AG04450 (cell line): ENCODE measurements at regions not wholly inside any gene's neighbourhood (a gene's known extent, or its start where the extent isn't known, plus 50 kb on each side); places are given as distances from the start of the nearest gene placed in this dataset.

Experiments used
- CTCF ChIA-PET: fragments of 300-600, 350-600 bp; formaldehyde crosslinking; extraction: SDS; loops from one replicate; lab custom pipeline; 2022; ENCODE audit warnings: antibody characterized with exemption, inconsistent platforms; lab: Charles Lee
- POLR2A ChIA-PET: fragments of 350-600 bp; formaldehyde crosslinking; extraction: SDS; loops from one replicate; lab custom pipeline; 2021; ENCODE audit warnings: antibody characterized with exemption, inconsistent platforms; lab: Yijun Ruan, JAX
- DNase-seq: peaks from one replicate; pipeline ENCODE4 v3.0.0-alpha.2; 2011; ENCODE audit warnings: low read depth, low spot score
- H3K27ac ChIP-seq: one replicate; pipeline ENCODE4 v1.5.1; 2012; ENCODE audit warnings: low read depth, low read length, control low read depth
- H3K27me3 ChIP-seq: one replicate; pipeline ENCODE4 v1.6.0; 2012; ENCODE audit warnings: low read length; ENCODE audit not compliant: control insufficient read depth, insufficient read depth
- H3K4me3 ChIP-seq: 2 replicates; pipeline ENCODE4 v1.5.1; 2011; ENCODE audit warnings: mild to moderate bottlenecking, low read depth, low read length, control low read depth
- H3K9me3 ChIP-seq: 2 replicates; pipeline ENCODE4 v1.5.1; 2012; ENCODE audit warnings: low read length; ENCODE audit not compliant: control insufficient read depth, insufficient read depth
- TF ChIP-seq, protein P1 (sequence below): IDR thresholded peaks from 2 replicates; pipeline ENCODE4 v1.5.1; 2011; ENCODE audit warnings: low read depth, low read length, control low read depth, inconsistent platforms

DNA sequence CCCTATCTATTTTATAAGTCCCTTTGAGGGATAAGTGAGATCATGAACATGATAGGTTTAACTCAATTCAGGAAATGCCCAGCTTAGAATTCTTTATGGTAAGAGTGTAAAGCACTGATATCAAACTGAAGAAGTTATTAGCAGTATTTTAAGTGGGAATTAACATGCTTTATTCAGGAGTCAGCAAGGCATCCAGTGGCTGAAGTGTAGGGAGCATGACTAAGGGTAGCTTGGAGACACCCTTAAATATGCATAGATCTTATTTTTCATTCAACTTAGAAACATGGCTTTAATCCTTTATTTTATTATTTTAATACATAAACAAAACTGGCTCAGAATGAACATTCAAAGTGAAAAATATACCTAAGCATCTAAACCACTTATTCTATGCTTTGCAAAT lies 158.3 kb upstream of the LPP start:
- Histone ChIP-seq H3K9me3 (no peaks in the 10 kb centered on the region), H3K4me3 (no peak overlapping the region), H3K27ac (no peak overlapping the region), H3K27me3 (no peaks in the 10 kb centered on the region)
- CTCF ChIA-PET: no interaction called here
- POLR2A ChIA-PET: no interaction called here
- no peak for DNase-seq
- TF ChIP-seq, protein P1, sequence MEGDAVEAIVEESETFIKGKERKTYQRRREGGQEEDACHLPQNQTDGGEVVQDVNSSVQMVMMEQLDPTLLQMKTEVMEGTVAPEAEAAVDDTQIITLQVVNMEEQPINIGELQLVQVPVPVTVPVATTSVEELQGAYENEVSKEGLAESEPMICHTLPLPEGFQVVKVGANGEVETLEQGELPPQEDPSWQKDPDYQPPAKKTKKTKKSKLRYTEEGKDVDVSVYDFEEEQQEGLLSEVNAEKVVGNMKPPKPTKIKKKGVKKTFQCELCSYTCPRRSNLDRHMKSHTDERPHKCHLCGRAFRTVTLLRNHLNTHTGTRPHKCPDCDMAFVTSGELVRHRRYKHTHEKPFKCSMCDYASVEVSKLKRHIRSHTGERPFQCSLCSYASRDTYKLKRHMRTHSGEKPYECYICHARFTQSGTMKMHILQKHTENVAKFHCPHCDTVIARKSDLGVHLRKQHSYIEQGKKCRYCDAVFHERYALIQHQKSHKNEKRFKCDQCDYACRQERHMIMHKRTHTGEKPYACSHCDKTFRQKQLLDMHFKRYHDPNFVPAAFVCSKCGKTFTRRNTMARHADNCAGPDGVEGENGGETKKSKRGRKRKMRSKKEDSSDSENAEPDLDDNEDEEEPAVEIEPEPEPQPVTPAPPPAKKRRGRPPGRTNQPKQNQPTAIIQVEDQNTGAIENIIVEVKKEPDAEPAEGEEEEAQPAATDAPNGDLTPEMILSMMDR: no peak

DNA sequence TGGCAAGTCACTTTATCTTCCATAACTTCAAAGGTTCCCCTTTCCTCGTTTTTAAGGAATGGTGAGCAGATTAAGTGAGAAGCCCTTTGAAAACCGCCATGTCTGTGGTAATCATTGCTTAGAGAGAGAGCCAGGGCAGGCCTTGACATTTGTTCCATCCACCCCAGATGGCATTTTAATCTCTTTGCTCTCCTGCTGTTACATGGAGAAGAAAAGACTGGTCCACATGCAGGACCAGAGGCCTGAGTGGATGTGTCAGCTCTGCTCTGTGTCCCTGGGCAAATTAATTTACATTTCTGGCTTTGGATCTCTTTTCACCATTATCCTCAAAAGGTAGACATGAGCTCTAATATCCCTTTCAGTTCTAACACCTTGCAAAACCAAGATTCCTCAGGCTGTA lies 157.3 kb upstream of the LPP start:
- no peaks in the 10 kb centered on the region for H3K9me3 ChIP-seq
- CTCF ChIA-PET: no interaction called here
- H3K27ac ChIP-seq: no peak overlapping the region
- H3K27me3 ChIP-seq: no peaks in the 10 kb centered on the region
- TF ChIP-seq, protein P1: no peak
- no peak overlapping the region for H3K4me3 ChIP-seq
- no peak for DNase-seq
- POLR2A ChIA-PET: no interaction called here

DNA sequence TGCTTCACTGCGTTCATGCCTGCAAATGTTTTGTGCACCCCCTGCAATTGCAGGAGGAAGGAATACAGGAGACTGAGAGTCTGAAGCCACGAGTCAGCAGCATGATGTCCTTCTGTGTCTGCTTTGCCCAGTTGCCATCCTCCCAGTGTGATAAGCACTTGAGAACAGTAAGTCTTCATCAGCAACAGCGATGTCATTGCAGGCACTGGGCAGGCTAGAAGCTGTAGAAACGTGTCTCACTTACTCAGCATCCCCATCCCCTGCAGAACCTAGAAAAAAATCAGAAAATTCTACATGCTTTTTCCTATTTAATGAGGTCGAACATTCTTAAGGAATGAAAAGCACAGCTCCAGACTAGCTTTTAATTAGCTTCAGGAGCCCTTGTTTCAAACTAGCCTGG lies 156.5 kb upstream of the LPP start:
- H3K27ac ChIP-seq: no peak overlapping the region
- CTCF ChIA-PET: interaction anchor here (1.6 kb wide), 1 partner anchor 257 kb away, joined by 6 read pairs; no protein-coding TSS in a partner anchor

DNA sequence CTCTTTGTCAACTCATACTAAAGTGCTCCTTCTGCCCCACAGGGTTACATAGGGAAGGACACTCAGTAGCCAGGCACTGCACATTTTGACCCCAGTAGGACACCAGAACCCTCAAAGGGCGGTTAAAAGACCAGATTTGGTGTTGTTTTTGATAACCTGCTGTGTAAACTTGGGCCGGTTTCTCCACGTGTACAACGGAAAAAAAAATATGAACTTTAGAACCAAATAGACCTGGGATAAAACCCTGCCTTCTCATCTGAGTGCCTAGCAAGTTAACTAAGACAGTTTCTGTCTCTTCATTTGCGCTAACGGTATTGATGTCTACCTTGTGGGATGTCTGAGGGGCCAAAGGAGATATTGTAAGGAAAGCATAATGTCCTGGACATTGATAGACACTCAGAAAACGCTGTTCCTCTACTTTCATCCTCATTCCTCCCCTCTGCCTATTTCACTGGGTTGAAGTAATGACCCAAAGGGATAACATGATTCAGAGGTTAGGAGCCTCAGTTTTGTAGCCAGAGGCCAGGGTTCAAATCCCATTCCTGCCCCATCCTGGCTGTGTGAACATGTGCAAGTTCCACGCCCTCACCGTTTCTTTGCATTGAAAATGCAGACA lies 155.9 kb upstream of the LPP start:
- Histone ChIP-seq H3K27me3 (no peaks in the 10 kb centered on the region), H3K27ac (no peak overlapping the region), H3K4me3 (no peak overlapping the region), H3K9me3 (no peaks in the 10 kb centered on the region)
- TF ChIP-seq, protein P1: no peak
- ChIA-PET CTCF (interaction anchor here (1.6 kb wide), 1 partner anchor 258 kb away, joined by 6 read pairs; no protein-coding TSS in a partner anchor), POLR2A (no interaction called here)
- no peak for DNase-seq

More for the DNA sequence above, 156.5 kb upstream of the LPP start:
- no peaks in the 10 kb centered on the region for H3K27me3 ChIP-seq
- POLR2A ChIA-PET: no interaction called here
- no peak overlapping the region for H3K4me3 ChIP-seq
- H3K9me3 ChIP-seq: no peaks in the 10 kb centered on the region
- TF ChIP-seq, protein P1: no peak
- no peak for DNase-seq

DNA sequence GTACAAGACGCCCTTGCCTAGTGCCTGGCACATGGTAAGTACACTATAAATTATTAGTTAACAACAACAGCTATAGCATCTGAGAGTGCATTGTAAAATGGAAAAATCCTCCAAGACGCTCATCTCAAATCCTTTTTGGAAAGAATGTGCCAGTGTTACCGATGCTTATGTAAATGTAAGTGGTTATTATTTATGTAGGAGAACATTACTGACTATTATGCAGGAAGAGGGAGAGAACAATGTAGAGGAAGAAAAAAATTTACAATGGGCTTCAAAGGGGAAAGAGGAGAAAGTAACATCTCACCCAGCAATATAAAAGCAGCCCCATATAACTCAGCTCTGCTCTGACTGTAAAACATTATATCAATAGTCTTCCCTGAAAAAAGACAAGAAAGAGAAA lies 155.3 kb upstream of the LPP start:
- DNase-seq: no peak
- ChIA-PET POLR2A (no interaction called here), CTCF (interaction anchor here (1.6 kb wide), 1 partner anchor 258 kb away, joined by 6 read pairs; no protein-coding TSS in a partner anchor)
- Histone ChIP-seq H3K27me3 (no peaks in the 10 kb centered on the region), H3K4me3 (no peak overlapping the region), H3K27ac (no peak overlapping the region), H3K9me3 (no peaks in the 10 kb centered on the region)
- TF ChIP-seq, protein P1: no peak
